Keratinocyte (primary cell): ENCODE measurements at regions not wholly inside any gene's neighbourhood (a gene's known extent, or its start where the extent isn't known, plus 50 kb on each side); places are given as distances from the start of the nearest gene placed in this dataset.

Source experiments
- DNase-seq: peaks from one replicate; pipeline ENCODE4 v3.0.0-alpha.2; 2011; ENCODE audit warnings: low read depth, missing footprints, low spot score
- FAIRE-seq: peaks from 2 replicates; lab custom pipeline; 2011; peaks lifted over from hg19 to GRCh38; lab: Jason Lieb, UNC
- H2AFZ ChIP-seq: 2 replicates; pipeline ENCODE4 v1.6.0; 2012; ENCODE audit warnings: low read length, control low read depth, inconsistent platforms; ENCODE audit not compliant: control insufficient read depth
- H3K27ac ChIP-seq: 2 replicates; pipeline ENCODE4 v1.5.1; 2011; ENCODE audit warnings: low read length; ENCODE audit not compliant: control insufficient read depth, insufficient read depth
- H3K27me3 ChIP-seq: 3 replicates; pipeline ENCODE4 v1.6.0; 2011; ENCODE audit warnings: low read length; ENCODE audit not compliant: control insufficient read depth, insufficient read depth; ENCODE audit errors: extremely low read depth
- H3K36me3 ChIP-seq, 2 experiments: 2 replicates in 1 of 2; 3 replicates in 1 of 2; pipeline ENCODE4 v1.5.1; 2011; ENCODE audit warnings: low read length in 2 of 2, mild to moderate bottlenecking in 1 of 2; ENCODE audit not compliant: control insufficient read depth in 2 of 2, insufficient read depth in 2 of 2; ENCODE audit errors: extremely low read depth in 1 of 2
- H3K4me1 ChIP-seq: 3 replicates; pipeline ENCODE4 v1.5.1; 2011; ENCODE audit warnings: low read length; ENCODE audit not compliant: control insufficient read depth, insufficient read depth; ENCODE audit errors: extremely low read depth
- H3K4me2 ChIP-seq: 3 replicates; pipeline ENCODE4 v1.6.0; 2011; ENCODE audit warnings: low read depth, low read length; ENCODE audit not compliant: control insufficient read depth, insufficient read depth; ENCODE audit errors: extremely low read depth
- H3K4me3 ChIP-seq, 3 experiments: fragments of 200-600 bp in 1 of 3; sonication (generic) in 1 of 3; 2 replicates in 2 of 3; 3 replicates in 1 of 3; pipeline ENCODE4 v1.5.1; 2011 to 2016; ENCODE audit warnings: low read length in 3 of 3, mild to moderate bottlenecking in 3 of 3, control low read depth in 2 of 3, inconsistent platforms in 1 of 3, low read depth in 1 of 3, mixed read lengths in 1 of 3, mixed run types in 1 of 3, moderate library complexity in 1 of 3; ENCODE audit not compliant: control insufficient read depth in 2 of 3, insufficient read depth in 2 of 3; ENCODE audit errors: extremely low read depth in 1 of 3
- H3K79me2 ChIP-seq: 2 replicates; pipeline ENCODE4 v1.6.0; 2012; ENCODE audit warnings: low read length; ENCODE audit not compliant: control insufficient read depth, insufficient read depth
- H3K9ac ChIP-seq: 3 replicates; pipeline ENCODE4 v1.6.0; 2011; ENCODE audit warnings: low read length; ENCODE audit not compliant: control insufficient read depth, insufficient read depth; ENCODE audit errors: extremely low read depth
- H3K9me1 ChIP-seq: 3 replicates; pipeline ENCODE4 v1.6.0; 2011; ENCODE audit warnings: low read length; ENCODE audit not compliant: control insufficient read depth, insufficient read depth; ENCODE audit errors: extremely low read depth
- H3K9me3 ChIP-seq: 2 replicates; pipeline ENCODE4 v1.5.1; 2012; ENCODE audit warnings: low read depth, low read length; ENCODE audit not compliant: control insufficient read depth
- H4K20me1 ChIP-seq: 3 replicates; pipeline ENCODE4 v1.6.0; 2011; ENCODE audit warnings: low read length; ENCODE audit not compliant: control insufficient read depth, insufficient read depth; ENCODE audit errors: extremely low read depth
- EZH2 ChIP-seq: IDR thresholded peaks from one replicate; pipeline ENCODE4 v1.6.1; 2012; ENCODE audit warnings: inconsistent platforms, mild to moderate bottlenecking, low read length, moderate library complexity
- dilution Hi-C: fragments of 300-500 bp; cut with MboI; formaldehyde crosslinking; loops from one replicate; pipeline ENCODE4 v1.7.0; 2020; ENCODE audit warnings: low sequenced_read_pairs; ENCODE audit not compliant: extremely low pct_ligation_motif_present
- TF ChIP-seq, protein P1 (sequence below), 3 experiments: IDR thresholded peaks in 1 of 3; conservative IDR thresholded peaks in 1 of 3; optimal IDR thresholded peaks in 1 of 3; 2 replicates in 2 of 3; 3 replicates in 1 of 3; pipeline versions ENCODE3 to v1.5.1; 2011; ENCODE audit warnings: low read length in 3 of 3, mild to moderate bottlenecking in 3 of 3, moderate library complexity in 2 of 3, control low read depth in 1 of 3, inconsistent platforms in 1 of 3; ENCODE audit not compliant: insufficient read depth in 2 of 3; ENCODE audit errors: extremely low read depth in 1 of 3

DNA sequence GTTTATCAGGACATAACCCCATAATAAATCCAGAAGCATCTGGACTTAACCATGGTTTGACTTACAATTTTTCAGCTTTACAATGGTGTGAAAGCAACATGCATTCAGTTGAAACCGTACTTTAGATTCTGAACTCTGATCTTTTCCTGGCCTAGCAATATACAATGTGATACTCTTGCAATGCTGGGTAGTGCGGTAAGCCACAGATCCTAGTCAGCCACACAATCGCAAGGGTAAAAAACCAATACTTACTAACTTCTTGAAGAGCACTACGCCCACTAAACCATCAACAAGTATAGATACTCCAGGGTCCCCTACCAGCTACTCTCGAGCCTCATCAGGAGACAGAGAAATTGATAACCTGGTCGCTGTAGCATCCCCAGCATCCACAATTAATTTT is 71.0 kb upstream of the CCDC150 start:
- dilution Hi-C loops, result no loop called here
- DNase-seq (no peak), FAIRE-seq (no peak)
- TF ChIP-seq EZH2, result no peak
- TF ChIP-seq, protein P1, sequence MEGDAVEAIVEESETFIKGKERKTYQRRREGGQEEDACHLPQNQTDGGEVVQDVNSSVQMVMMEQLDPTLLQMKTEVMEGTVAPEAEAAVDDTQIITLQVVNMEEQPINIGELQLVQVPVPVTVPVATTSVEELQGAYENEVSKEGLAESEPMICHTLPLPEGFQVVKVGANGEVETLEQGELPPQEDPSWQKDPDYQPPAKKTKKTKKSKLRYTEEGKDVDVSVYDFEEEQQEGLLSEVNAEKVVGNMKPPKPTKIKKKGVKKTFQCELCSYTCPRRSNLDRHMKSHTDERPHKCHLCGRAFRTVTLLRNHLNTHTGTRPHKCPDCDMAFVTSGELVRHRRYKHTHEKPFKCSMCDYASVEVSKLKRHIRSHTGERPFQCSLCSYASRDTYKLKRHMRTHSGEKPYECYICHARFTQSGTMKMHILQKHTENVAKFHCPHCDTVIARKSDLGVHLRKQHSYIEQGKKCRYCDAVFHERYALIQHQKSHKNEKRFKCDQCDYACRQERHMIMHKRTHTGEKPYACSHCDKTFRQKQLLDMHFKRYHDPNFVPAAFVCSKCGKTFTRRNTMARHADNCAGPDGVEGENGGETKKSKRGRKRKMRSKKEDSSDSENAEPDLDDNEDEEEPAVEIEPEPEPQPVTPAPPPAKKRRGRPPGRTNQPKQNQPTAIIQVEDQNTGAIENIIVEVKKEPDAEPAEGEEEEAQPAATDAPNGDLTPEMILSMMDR (optimal IDR thresholded peaks at IDR 0.05 in 1 of 3, IDR thresholded peaks at IDR 0.05 in 1 of 3, conservative IDR thresholded peaks at IDR 0.05 in 1 of 3; ENCODE audit: extremely low read depth in 1 of 3, insufficient read depth in 2 of 3, low read length in 3 of 3), result no peak
- Histone ChIP-seq H3K9ac (no peak overlapping the region), H3K4me2 (no peak overlapping the region), H4K20me1 (no peaks in the 10 kb centered on the region), H3K4me1 (no peaks in the 10 kb centered on the region), H3K27me3 (no peaks in the 10 kb centered on the region), H3K36me3 (no peaks in the 10 kb centered on the region), H3K4me3 (no peak overlapping the region), H3K9me1 (no peaks in the 10 kb centered on the region), H2AFZ (no peak overlapping the region), H3K9me3 (no peaks in the 10 kb centered on the region), H3K79me2 (no peaks in the 10 kb centered on the region), H3K27ac (no peak overlapping the region)

DNA sequence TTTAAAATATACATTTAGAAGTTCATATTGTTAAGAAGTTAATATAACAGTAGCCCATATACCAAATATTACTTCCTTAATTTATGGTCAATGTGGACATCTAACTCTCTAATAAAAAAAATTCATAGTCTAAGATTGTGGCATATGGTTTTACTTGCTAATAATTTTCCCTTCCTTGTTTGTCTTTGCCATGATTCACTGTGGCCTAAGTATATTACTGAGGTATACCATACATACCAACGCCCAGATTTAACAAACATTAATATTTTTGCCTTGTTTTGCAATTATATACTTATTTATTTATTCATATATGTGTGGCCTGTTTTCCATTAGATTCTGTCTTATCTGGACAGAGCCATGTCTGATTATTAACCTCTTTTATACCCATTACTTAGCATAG is 54.6 kb upstream of the CCDC150 start:
- H3K27me3 ChIP-seq, result no peaks in the 10 kb centered on the region
- H2AFZ ChIP-seq, result no peak overlapping the region
- no peaks in the 10 kb centered on the region for H3K9me1 ChIP-seq
- DNase-seq (no peak), FAIRE-seq (no peak)
- H4K20me1 ChIP-seq, result no peaks in the 10 kb centered on the region
- dilution Hi-C loops, result no loop called here
- no peak for TF ChIP-seq EZH2
- TF ChIP-seq, protein P1 (optimal IDR thresholded peaks at IDR 0.05 in 1 of 3, IDR thresholded peaks at IDR 0.05 in 1 of 3, conservative IDR thresholded peaks at IDR 0.05 in 1 of 3; ENCODE audit: extremely low read depth in 1 of 3, insufficient read depth in 2 of 3, low read length in 3 of 3), result no peak
- no peak overlapping the region for H3K4me2 ChIP-seq
- H3K36me3 ChIP-seq, result no peaks in the 10 kb centered on the region
- H3K9me3 ChIP-seq, result no peaks in the 10 kb centered on the region
- no peak overlapping the region for H3K9ac ChIP-seq
- H3K4me3 ChIP-seq, result no peak overlapping the region
- H3K27ac ChIP-seq, result no peak overlapping the region
- H3K4me1 ChIP-seq, result no peaks in the 10 kb centered on the region
- H3K79me2 ChIP-seq, result no peaks in the 10 kb centered on the region
